CD1c-positive myeloid dendritic cell (primary cell): ENCODE measurements at regions not wholly inside any gene's neighbourhood (a gene's known extent, or its start where the extent isn't known, plus 50 kb on each side); places are given as distances from the start of the nearest gene placed in this dataset.

ENCODE experiments used
- DNase-seq: peaks from one replicate; pipeline ENCODE4 v3.0.0-alpha.2; 2016; ENCODE audit errors: extremely low spot score

DNA sequence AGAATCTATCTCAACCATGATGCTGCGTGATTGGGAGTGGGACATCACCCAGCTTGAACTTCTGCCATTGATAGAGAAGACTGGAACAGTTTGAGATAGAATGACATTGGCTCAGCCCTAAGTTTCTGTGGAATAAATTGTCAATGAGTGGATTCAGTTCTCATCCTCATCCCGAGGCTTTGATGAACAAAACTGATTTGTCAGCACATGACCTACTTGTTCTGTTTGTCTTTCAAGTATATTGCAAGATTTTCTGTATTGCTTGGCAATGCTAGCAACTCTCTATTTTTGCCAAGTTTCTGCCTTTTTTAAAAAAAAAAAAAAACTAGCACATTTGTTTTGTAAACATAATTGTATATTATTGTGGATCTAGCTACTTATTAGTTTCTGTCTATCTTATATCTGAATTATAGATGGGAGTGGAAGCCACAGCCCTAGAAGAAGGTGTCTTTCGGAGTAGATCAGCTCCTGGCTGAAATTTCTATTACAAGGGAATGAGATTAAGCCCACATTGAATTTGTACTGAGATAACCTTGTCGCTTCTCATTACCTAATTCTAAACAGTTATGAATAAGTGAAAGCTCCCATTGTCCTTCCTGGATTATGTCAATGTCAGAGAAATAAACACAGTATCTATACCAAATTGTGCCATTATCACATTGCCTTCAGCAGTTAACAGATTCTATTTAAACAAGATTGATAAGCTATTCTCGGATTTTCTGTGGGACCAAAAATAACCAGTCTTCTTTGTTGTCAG is 166.1 kb downstream of the TNFSF13B start:
- no peak for DNase-seq

DNA sequence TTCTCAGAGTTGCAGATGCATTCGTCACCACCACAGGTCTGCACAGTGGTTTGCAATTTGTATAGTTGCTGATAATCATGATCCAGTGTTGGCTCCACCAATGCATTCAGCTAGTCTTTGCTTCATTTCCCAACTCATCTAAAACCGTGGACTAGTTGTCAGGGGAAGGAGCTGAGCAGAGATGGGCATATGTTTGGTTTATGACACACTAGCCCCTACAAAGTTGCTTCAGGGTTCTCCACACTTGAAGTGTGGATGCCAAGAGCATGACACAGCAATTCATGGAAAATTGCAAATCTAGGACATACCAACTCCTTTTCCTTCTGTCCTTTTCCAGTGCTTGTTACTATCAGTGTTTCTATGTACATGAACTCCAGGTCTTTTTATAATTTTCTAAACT is 168.0 kb downstream of the TNFSF13B start:
- DNase-seq, result no peak

DNA sequence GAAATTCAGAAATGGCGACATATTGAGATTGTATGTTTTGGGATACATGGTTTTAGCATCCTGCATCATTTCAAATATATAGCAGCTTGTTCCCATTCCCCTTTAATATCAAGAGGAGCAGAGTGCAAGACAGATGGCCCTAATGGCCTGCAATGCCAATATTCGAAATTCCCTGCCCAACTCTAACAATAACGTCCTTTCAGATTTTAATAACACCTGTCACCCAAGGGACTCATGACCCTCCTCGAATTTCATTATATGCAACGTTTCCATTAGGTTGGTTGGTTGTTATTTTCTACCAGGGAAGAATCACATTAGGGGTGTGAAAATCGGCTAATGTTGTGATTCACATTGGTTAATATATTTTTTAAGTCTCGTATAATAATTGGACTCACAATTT is 170.0 kb downstream of the TNFSF13B start:
- DNase-seq, result no peak

DNA sequence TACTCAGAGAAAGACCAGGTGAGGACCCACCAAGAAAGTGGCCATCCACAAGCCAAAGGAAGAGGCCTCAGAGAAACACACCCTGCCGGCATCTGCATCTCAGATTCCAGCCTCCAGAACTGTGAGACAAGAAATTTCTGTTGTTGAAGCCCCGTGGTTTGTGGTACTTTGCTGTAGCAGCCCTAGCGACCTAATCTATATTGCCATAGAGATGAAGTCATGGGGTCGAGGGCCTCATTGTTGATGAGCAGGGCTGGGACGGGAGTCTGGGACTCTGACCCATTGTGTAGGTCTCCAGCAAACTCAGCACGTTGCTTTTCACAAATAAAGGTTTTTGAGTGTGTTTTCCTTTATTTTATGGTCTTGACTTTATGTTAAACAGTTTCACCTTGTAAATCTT is 174.9 kb downstream of the TNFSF13B start:
- no peak for DNase-seq

GRCh38 chr13:108448891-108449290 is 179.4 kb downstream of the TNFSF13B start:
- no peak for DNase-seq

GRCh38 chr13:108451121-108451520 is 178.3 kb upstream of the MYO16 start:
- no peak for DNase-seq

GRCh38 chr13:108455320-108455719 is 174.1 kb upstream of the MYO16 start:
- no peak for DNase-seq

DNA sequence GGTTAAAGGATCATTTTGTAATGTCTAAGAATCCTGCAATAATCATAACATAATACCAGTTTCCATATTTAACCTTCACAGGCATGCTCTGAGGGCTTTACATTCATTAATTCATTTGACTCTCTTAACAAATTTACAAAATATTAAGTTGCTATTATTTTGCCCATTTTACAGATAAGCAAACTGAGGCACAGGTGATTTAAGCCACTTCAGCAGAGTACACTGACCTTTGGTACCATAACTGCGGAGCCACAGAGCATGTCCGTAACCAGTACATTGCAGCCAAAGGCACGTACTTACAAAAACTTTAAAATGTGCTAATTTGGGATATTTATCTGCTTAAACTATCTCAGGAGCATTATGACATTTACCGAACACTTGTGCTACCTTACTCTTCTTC is 169.4 kb upstream of the MYO16 start:
- no peak for DNase-seq

DNA sequence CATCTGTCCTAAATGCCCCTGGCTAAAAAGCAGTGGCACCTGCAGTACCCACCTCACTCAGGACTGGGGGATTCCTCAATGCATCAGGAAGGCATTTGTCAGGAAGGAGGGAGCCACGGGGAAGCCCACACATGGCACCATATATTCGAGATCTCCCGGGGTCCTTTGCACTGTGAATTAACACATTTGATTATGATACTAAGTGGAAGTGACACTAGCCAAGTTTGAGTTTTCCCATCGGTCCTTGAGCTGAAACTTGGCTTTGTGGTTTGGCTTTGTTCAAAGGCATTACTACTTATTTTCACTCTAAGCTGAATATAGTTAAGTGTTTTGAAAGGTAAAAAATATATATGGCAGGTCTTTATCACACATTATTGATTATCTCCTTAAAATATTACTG is 168.7 kb upstream of the MYO16 start:
- DNase-seq, result no peak

DNA sequence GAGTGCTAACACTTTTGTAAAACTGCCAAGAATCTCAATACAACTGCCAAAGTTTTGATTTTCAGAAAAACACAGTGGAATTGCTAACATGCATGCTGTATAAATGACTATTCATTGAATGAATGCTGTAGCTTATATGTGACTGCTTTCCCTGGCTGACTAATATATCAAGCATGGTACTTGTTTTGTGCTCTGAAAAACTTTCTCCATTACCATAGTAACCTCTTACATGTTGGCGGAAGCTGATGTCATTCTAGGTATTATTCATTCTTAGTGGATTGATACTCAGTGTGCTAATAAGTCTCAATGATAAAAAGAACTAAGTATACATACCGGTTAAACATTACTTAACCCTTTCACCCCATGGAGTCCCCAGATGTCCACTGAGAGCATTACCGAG is 166.1 kb upstream of the MYO16 start:
- DNase-seq, result no peak

- no peak for DNase-seq
Observed at GRCh38 chr13:108470921-108471320, 158.5 kb upstream of the MYO16 start.

- no peak for DNase-seq
Observed at GRCh38 chr13:108475181-108475580, 154.2 kb upstream of the MYO16 start.

- DNase-seq, result no peak
Observed at GRCh38 chr13:108477376-108477775, 152.0 kb upstream of the MYO16 start.

GRCh38 chr13:108478179-108478578 is 151.2 kb upstream of the MYO16 start:
- no peak for DNase-seq

DNA sequence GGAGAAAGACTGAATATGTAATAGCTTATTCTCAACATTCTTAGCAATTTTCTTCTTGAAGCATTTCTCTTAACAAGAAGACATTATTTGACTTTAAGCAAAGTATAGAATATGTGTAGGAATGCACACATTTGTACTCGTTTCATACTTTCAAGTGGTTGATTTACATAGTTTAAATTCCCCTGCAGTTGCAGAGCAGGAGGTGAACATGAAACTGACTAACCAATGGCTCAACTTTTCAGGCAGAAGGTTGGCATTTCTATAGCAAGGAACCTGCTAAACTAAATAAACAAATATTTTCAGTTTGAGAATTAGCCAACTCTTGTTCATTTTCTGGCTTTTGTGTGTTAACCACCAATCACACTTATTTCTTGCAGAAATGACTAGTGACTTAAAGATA is 145.4 kb upstream of the MYO16 start:
- no peak for DNase-seq

DNA sequence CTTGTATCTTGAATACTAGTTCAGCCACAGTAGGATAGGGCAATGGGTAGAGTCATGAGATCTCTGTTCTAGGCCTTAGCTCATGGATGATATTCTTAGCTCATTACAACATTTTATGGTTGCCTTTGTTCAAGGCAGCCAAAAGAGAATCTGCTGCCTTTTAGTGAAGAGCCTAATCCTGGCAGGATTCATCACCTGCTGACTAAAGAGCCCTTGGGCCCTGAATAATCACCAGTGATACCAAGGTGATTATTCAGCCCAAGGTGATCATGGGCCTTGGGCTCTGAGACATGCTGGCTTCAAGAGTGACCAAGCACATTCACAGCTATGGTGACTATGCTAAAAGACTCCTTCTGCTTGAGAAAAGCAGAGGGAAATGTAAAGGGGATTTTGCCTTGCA is 143.3 kb upstream of the MYO16 start:
- DNase-seq, result no peak

- DNase-seq, result no peak
Observed at GRCh38 chr13:108494991-108495645, 134.3 kb upstream of the MYO16 start.

DNA sequence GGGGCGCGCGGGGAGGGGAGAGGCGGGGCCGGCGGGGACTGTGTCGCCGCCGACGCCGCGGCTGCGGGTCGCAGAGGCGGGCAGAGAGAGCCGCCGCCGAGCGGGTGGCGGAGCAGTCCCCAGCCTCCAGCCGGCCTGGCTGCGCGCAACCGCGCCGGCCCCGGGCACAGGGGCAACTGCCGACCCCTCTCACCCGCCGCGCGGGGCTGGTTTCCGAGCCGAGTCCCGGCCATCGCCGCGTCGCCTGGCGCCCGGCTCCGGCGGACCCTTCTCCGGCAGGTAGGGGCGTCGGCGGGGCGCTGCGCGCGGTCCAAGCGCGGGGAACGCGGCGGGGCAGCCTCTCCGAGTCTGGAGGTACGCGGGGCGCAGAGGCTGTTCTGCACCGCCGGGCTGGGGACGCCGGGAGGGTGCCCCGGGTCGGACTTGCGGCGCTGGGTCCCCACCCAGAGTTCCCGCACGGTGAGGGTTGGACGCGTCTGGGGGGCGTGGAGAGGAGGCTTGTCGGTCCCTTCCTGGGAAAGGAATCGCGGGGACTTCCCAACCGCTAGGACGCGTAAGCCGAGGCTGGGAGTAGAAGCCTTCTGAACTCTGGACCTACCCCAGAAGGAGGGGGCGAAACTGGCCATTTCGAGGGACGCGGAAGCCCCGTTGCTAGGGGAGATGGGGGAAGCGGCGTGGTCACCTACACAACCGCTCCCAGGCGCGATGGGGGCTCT is 133.6 kb upstream of the MYO16 start:
- no peak for DNase-seq

DNA sequence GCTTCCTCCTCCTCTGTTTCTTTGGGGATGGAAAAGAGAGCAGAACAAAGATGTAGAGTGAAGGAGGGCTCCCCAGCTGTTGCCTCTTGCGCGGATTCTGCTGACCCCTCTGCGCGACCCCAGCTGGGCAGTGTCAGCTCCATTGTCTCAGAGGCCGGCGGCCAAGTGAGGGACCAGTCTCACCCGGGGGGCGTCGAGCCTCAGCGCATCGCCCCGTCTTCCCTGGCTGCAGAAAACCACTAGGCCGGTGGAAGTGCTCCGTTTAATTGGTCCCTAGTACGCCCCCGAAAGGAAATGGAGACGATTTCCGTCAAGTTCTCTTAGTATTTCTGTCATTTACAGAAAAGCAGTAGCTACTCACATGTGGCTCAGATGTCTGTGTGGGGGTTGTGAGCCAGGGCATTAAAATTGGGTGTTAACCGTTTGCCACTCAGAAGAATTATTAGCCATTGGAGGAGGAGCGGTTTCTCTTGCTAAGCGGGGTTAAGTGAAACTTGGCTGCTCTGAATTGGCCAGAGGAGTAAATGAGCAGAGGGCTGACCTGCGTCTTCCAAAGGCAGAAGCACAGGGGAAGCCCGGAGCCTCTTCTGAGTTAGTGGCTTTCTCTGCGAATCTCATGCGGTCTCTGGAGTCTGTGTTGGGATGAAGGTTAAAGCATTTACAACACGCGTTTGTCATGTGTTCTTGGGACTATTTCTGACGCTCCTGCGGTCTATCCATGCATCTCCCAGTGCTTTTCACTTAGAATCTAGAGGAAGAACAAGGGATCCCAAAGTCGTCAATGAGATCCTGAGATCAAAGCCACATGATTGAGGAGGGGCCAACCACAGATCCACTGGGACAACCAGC is 132.8 kb upstream of the MYO16 start:
- DNase-seq, result no peak

DNA sequence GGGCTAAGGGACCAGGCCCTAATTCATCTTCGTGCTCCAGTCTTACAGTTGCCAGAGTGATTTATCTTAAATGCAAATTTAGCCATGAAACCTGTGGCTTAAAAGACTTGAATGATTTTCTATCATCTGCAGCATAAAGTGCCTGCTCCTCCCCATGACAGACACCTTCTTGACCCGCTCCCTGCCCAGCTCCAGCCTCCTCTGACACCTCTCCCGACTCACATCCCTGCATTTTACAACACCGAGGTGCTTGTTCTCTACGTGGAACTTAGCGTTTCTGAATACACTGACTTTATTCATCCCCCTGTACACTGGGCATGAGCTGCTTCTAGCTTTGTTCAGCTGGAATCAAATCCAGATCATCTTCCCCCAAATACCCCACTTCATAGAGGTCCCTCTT is 128.7 kb upstream of the MYO16 start:
- DNase-seq, result no peak

DNA sequence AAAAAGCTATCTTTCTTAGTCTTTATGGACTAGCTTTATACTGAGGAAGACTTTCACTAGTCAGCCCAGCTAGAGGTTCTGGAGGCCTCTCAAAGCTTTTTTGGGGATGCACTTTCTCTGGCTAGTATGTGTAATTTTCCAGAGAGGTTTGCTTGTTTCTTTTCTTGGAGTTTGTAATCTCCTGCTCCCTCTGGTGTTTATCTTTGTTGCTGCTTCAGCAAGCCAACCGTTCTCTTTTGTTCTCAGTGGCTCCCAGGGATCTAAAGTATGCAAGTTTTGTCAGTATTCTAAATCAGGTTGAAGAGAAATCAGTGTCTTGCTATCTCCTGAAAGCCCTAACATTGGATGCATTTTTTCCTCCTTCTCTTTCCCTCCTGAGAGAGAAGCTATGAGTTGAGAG is 121.1 kb upstream of the MYO16 start:
- peak; percentile 31 for DNase-seq

DNA sequence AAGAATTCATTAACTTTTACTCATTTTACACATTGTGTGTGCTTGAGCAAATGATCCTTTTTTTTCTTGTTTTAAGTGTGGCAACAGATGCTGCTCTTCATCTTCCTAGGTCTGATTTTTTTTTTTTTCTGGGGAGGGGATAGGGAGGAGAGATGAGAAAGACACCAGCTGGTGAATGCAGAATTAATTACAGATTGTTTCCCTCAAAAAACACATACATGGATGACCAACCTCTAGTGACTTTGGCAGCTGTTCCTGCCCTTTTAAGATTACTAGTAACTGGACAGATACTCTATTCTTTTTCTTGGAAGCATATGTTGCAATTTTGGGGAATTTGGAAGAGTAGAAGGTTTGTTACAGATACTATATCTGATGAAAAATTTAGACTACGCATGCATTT is 103.6 kb upstream of the MYO16 start:
- DNase-seq, result no peak
